GM12801 (cell line): ENCODE measurements at regions not wholly inside any gene's neighbourhood (a gene's known extent, or its start where the extent isn't known, plus 50 kb on each side); places are given as distances from the start of the nearest gene placed in this dataset.

ENCODE experiments used
- CTCF ChIP-seq: IDR thresholded peaks from one replicate; pipeline ENCODE4 v1.5.1; 2011; ENCODE audit warnings: control low read depth; ENCODE audit not compliant: insufficient read length; ENCODE audit errors: extremely low read depth

GRCh38 chr1:96997717-96998116 is 276.1 kb downstream of the PTBP2 start:
- TF ChIP-seq CTCF, result no peak

- TF ChIP-seq CTCF, result no peak
Measured at GRCh38 chr1:96998466-96998865, 276.9 kb downstream of the PTBP2 start.

DNA sequence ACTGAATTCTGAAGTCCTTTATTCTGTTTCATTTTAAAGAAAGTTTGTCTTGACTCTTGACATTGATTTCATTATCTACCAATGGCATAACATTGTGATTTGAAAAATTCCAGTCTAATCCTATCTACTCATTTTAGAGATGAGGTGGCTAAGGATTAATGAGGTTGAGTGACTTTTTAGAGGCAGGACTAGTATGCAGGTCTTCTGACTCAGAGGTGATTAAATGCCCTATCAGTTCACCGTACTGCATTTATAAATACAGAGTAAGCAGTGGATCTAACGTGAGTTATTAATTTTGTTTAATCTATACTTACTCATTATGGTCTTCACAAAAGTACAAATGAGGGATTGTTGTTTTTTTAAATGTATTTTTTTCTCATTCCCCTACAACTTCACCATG is 277.6 kb downstream of the PTBP2 start:
- TF ChIP-seq CTCF, result no peak

GRCh38 chr1:97004054-97004453 is 282.5 kb downstream of the PTBP2 start:
- no peak for TF ChIP-seq CTCF

- no peak for TF ChIP-seq CTCF
Measured at GRCh38 chr1:97004743-97005142, 283.2 kb downstream of the PTBP2 start.

DNA sequence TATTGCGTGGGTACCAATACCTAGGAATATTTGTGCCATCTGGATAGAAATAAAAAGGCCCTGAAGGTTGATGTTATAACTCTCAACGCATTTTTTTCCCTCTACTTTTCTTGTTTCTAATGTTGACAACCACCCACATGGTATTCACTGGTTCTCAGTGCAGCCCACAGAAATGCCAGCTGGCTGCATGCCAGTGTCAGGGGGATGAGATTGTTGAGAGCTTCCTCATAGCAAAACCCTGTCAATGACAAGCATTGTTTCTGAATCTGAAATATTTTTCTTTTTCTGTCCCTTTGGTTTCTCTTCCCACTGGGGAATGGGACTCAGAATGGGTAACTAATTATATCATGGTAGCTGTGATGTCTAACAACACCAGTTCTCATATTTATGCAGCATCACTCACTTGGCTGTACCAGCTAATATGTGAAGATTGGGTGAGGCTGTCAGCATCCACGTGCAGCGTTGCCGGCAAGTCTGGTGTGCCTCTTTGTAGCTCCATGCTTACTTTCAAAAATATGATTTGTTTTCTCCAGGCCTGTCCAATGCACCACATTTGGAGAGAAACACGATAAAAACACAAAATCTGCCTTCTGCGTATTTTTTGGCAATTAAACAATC is 284.6 kb downstream of the PTBP2 start:
- no peak for TF ChIP-seq CTCF

DNA sequence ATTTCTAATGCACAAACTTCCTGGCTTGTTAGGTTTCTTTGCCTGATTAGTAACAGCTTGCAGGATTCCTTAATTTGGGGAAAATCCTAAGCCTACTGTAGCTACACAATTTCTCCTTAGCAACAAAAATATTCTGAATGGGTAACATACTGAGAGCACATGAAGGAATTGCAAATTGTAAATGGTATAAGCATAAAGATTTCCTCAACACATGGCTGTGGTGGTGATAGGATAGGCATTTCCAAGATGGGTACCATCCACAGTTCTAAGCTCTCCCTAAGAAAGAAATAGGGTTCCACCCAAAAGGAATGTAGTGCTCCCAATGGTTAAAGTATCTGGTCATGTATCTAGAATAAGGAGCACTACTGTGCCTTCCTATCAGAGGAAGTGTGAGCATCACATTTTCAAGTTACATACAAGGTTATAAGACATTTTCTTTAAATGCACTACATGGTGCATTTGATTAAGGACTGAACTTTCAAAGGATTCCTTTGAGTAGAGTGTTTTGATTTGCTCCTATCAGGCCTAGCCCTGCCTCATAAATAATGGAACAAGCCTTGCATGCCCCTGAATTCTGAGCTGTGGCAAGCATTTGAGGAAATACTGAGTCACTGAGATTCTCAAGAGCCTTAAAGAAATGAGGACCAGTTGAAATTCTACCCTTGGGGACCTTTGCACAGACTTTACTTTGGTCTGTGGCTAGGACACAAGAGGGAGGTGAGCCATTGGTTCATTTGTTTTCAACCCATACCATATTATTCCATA is 286.4 kb downstream of the PTBP2 start:
- no peak for TF ChIP-seq CTCF
